ENCODE measurements at regions not wholly inside any gene's neighbourhood (a gene's known extent, or its start where the extent isn't known, plus 50 kb on each side); places are given as distances from the start of the nearest gene placed in this dataset.

DNA sequence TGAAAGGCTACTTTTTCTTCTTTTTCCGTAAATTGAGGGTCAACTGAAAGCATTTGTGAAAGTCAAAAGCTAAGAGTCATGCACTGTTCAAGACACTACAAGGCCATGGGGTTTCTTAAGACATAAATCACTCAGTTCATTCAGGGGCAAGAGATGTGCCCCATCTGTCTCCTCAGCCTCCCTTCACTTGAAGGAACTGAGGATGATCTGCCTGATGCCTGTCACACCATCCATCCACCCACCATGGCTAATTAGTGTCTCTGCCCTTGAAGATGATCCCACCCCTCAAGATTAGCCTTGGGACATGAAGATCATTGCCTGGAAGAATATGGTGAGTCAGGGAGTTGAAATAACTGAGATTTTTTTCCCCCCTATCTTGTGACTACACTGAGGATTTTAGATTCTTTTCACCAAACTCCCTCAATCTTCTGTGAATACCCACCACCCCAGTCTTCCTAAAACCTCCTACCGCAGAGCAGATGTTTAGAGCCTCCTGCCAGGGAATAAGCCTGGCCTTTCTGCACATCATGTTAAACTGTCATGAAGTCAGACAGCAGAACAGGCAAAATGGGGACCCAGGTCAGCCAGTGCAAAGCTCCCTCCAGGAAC is 88.6 kb upstream of the LMO4 start:
- no peak for TF ChIP-seq POLR2AphosphoS5 (IDR thresholded peaks at IDR 0.05; ENCODE audit: insufficient read depth in 1 of 2, low read depth in 1 of 2)
- TF ChIP-seq, protein P1, sequence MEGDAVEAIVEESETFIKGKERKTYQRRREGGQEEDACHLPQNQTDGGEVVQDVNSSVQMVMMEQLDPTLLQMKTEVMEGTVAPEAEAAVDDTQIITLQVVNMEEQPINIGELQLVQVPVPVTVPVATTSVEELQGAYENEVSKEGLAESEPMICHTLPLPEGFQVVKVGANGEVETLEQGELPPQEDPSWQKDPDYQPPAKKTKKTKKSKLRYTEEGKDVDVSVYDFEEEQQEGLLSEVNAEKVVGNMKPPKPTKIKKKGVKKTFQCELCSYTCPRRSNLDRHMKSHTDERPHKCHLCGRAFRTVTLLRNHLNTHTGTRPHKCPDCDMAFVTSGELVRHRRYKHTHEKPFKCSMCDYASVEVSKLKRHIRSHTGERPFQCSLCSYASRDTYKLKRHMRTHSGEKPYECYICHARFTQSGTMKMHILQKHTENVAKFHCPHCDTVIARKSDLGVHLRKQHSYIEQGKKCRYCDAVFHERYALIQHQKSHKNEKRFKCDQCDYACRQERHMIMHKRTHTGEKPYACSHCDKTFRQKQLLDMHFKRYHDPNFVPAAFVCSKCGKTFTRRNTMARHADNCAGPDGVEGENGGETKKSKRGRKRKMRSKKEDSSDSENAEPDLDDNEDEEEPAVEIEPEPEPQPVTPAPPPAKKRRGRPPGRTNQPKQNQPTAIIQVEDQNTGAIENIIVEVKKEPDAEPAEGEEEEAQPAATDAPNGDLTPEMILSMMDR (IDR thresholded peaks at IDR 0.05) = no peak
- TF ChIP-seq POLR2A (IDR thresholded peaks at IDR 0.05) = no peak
